Activated CD4-positive, alpha-beta T cell treated with anti-CD3 and anti-CD28 coated beads, Interleukin-2, amount 50 U/mL, for 4 hours (primary cell): ENCODE measurements at regions not wholly inside any gene's neighbourhood (a gene's known extent, or its start where the extent isn't known, plus 50 kb on each side); places are given as distances from the start of the nearest gene placed in this dataset.
"Not testable (repeated sequence)": the region's sequence is repeated elsewhere in the genome, so short reads cannot be mapped to it uniquely, and the experiment has no call there.

ENCODE experiments used
- DNase-seq, 2 experiments: peaks; one replicate each; pipeline ENCODE4 v3.0.0-alpha.2; 2020

GRCh38 chr1:99504287-99504686 is 141.6 kb upstream of the PALMD start:
- DNase-seq = no peak

- no peak for DNase-seq
These were observed 139.3 kb upstream of the PALMD start for GRCh38 chr1:99506631-99507030.

GRCh38 chr1:99507446-99507845 is 138.5 kb upstream of the PALMD start:
- not testable (repeated sequence) for DNase-seq

- DNase-seq = no peak
These were observed 137.8 kb upstream of the PALMD start for GRCh38 chr1:99507906-99508732.

GRCh38 chr1:99508733-99509445 is 137.0 kb upstream of the PALMD start:
- DNase-seq = not testable (repeated sequence)

GRCh38 chr1:99514823-99515552 is 130.9 kb upstream of the PALMD start:
- DNase-seq = not testable (repeated sequence)

GRCh38 chr1:99516141-99516540 is 129.8 kb upstream of the PALMD start:
- no peak for DNase-seq

GRCh38 chr1:99520121-99520520 is 125.8 kb upstream of the PALMD start:
- no peak for DNase-seq

GRCh38 chr1:99525331-99525730 is 120.6 kb upstream of the PALMD start:
- no peak for DNase-seq

GRCh38 chr1:99527078-99527477 is 118.8 kb upstream of the PALMD start:
- DNase-seq = no peak

GRCh38 chr1:99527545-99527944 is 118.4 kb upstream of the PALMD start:
- no peak for DNase-seq

- DNase-seq = no peak
These were observed 116.9 kb upstream of the PALMD start for GRCh38 chr1:99529002-99529401.

- no peak for DNase-seq
These were observed 114.2 kb upstream of the PALMD start for GRCh38 chr1:99531578-99532275.

- DNase-seq = no peak
These were observed 113.7 kb upstream of the PALMD start for GRCh38 chr1:99532276-99532580.

GRCh38 chr1:99533909-99534637 is 111.8 kb upstream of the PALMD start:
- DNase-seq = no peak

- DNase-seq = no peak
These were observed 111.3 kb upstream of the PALMD start for GRCh38 chr1:99534638-99534930.

- no peak for DNase-seq
These were observed 110.3 kb upstream of the PALMD start for GRCh38 chr1:99535470-99536164.

GRCh38 chr1:99537886-99538617 is 107.9 kb upstream of the PALMD start:
- no peak for DNase-seq

GRCh38 chr1:99538618-99538956 is 107.3 kb upstream of the PALMD start:
- DNase-seq = no peak

GRCh38 chr1:99539131-99539530 is 106.8 kb upstream of the PALMD start:
- no peak for DNase-seq

GRCh38 chr1:99540744-99541143 is 105.2 kb upstream of the PALMD start:
- DNase-seq = no peak
